ENCODE measurements at regions not wholly inside any gene's neighbourhood (a gene's known extent, or its start where the extent isn't known, plus 50 kb on each side); places are given as distances from the start of the nearest gene placed in this dataset.

DNA sequence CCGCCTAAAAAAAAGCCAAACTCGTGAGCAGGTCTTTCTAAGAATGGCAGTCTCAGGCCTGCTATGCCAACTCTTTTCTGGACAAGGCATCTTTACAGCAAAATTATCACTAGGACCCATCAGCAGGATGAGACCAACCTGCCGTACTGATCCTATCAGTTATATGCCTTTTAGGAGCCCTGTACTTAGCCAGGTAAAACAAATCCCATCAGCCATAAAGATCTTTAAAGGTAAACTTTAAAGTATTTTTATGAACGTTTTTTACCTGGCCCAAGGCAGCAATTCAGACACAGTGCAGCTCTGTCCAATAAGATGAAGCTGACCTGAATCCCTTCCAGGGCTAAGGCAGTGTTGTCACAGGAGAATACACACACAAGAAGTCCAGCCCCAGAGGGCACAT is 51.3 kb upstream of the TGM3 start:
- Histone ChIP-seq H3K36me3 (no peaks in the 10 kb centered on the region), H3K9me3 (no peaks in the 10 kb centered on the region), H3K27ac (no peak overlapping the region), H3K27me3 (no peaks in the 10 kb centered on the region), H3K4me1 (no peaks in the 10 kb centered on the region), H3K4me3 (no peak overlapping the region)
- intact Hi-C loops (cut with DNase I) = no loop called here
- WGBS, 2 donors = 71 to 76% methylated on average over 4 of the region's 4 CpGs
- FAIRE-seq (no peak), ATAC-seq (no peak), DNase-seq (no peak)
- TF ChIP-seq, protein P1, sequence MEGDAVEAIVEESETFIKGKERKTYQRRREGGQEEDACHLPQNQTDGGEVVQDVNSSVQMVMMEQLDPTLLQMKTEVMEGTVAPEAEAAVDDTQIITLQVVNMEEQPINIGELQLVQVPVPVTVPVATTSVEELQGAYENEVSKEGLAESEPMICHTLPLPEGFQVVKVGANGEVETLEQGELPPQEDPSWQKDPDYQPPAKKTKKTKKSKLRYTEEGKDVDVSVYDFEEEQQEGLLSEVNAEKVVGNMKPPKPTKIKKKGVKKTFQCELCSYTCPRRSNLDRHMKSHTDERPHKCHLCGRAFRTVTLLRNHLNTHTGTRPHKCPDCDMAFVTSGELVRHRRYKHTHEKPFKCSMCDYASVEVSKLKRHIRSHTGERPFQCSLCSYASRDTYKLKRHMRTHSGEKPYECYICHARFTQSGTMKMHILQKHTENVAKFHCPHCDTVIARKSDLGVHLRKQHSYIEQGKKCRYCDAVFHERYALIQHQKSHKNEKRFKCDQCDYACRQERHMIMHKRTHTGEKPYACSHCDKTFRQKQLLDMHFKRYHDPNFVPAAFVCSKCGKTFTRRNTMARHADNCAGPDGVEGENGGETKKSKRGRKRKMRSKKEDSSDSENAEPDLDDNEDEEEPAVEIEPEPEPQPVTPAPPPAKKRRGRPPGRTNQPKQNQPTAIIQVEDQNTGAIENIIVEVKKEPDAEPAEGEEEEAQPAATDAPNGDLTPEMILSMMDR (IDR thresholded peaks at IDR 0.05) = no peak

DNA sequence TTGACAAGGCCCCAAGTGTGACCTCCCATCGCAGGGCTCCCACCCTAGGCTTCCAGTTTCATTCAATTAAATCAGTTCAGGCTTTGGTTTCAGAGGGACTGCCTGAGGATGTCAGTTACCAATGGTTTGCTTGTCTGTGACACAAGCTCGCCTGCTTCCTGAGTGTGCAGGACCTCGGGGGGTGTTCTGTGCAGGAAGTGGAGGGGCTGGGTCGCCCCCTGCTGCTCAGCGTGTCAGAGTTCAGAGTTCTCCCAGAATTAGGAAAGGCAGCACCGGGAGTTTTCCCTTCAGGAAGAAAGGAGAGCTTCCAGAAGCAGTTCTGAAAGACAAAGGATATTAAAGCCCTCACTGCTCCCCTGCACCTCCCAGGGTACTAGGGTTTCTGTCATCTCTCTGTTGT is 50.8 kb upstream of the TGM3 start:
- intact Hi-C loops (cut with DNase I) = no loop called here
- DNase-seq (no peak), FAIRE-seq (no peak), ATAC-seq (no peak)
- Histone ChIP-seq H3K36me3 (no peaks in the 10 kb centered on the region), H3K27ac (no peak overlapping the region), H3K4me3 (no peak overlapping the region), H3K27me3 (no peaks in the 10 kb centered on the region), H3K9me3 (no peaks in the 10 kb centered on the region), H3K4me1 (no peaks in the 10 kb centered on the region)
- 65 to 73% methylated on average over 6 of the region's 6 CpGs for WGBS, 2 donors
- TF ChIP-seq, protein P1 (IDR thresholded peaks at IDR 0.05) = no peak

DNA sequence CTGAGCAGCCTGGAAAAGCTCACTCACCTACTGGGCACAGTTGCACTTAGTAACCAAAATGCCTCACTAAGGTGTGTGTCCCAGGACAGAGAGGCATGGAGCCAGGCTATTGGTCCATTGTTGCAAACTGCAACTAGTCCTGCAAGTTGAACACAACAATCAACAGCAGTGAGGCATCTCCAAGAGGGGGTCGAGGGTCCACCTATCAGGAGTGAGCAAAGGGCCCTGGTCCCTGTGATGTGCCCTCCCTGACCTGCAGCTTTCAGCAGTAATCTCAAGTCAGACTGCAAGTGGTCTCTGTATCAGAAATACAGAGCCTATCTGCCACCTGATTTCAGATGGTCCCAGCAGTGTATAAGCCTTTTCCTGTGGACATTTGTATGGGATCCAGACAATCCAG is 50.2 kb upstream of the TGM3 start:
- TF ChIP-seq, protein P1 (IDR thresholded peaks at IDR 0.05) = no peak
- Histone ChIP-seq H3K9me3 (no peaks in the 10 kb centered on the region), H3K27me3 (no peaks in the 10 kb centered on the region), H3K36me3 (no peaks in the 10 kb centered on the region), H3K4me3 (no peak overlapping the region), H3K4me1 (no peaks in the 10 kb centered on the region), H3K27ac (no peak overlapping the region)
- 16 to 67% methylated on average over 1 of the region's 1 CpG for WGBS, 2 donors
- intact Hi-C loops (cut with DNase I) = no loop called here
- ATAC-seq = no peak
- no peak for FAIRE-seq
- DNase-seq = no peak

Data from pancreas (tissue), 10 donors.